Inflammatory macrophage (primary cell): ENCODE measurements at regions not wholly inside any gene's neighbourhood (a gene's known extent, or its start where the extent isn't known, plus 50 kb on each side); places are given as distances from the start of the nearest gene placed in this dataset.
"Not testable (repeated sequence)": the region's sequence is repeated elsewhere in the genome, so short reads cannot be mapped to it uniquely, and the experiment has no call there.

Experiments used
- DNase-seq, 2 donors: peaks; one replicate each; pipeline ENCODE4 v3.0.0-alpha.2; 2020 to 2022

- DNase-seq = peak; percentile 20 to 30
Observed at GRCh38 chr4:189202182-189202868, 738.3 kb upstream of the FRG1 start.

- DNase-seq = no peak
Observed at GRCh38 chr4:189202869-189203271, 737.8 kb upstream of the FRG1 start.

- DNase-seq = no peak
Observed at GRCh38 chr4:189204616-189205015, 736.1 kb upstream of the FRG1 start.

- DNase-seq = no peak
Observed at GRCh38 chr4:189206953-189207352, 733.7 kb upstream of the FRG1 start.

- no peak for DNase-seq
Observed at GRCh38 chr4:189207872-189208271, 732.8 kb upstream of the FRG1 start.

- no peak for DNase-seq
Observed at GRCh38 chr4:189215574-189215973, 725.1 kb upstream of the FRG1 start.

GRCh38 chr4:189221691-189222090 is 719.0 kb upstream of the FRG1 start:
- no peak for DNase-seq

- no peak for DNase-seq
Observed at GRCh38 chr4:189228726-189229125, 711.9 kb upstream of the FRG1 start.

- no peak for DNase-seq
Observed at GRCh38 chr4:189232274-189232673, 708.4 kb upstream of the FRG1 start.

GRCh38 chr4:189233754-189234153 is 706.9 kb upstream of the FRG1 start:
- DNase-seq = not testable (repeated sequence)

- DNase-seq = not testable (repeated sequence)
Observed at GRCh38 chr4:189234948-189235347, 705.7 kb upstream of the FRG1 start.

GRCh38 chr4:189235599-189235998 is 705.1 kb upstream of the FRG1 start:
- DNase-seq = no peak

GRCh38 chr4:189236321-189236720 is 704.4 kb upstream of the FRG1 start:
- not testable (repeated sequence) for DNase-seq

- no peak for DNase-seq
Observed at GRCh38 chr4:189237340-189237739, 703.3 kb upstream of the FRG1 start.

- no peak for DNase-seq
Observed at GRCh38 chr4:189255636-189256035, 685.0 kb upstream of the FRG1 start.

GRCh38 chr4:189261475-189261874 is 679.2 kb upstream of the FRG1 start:
- no peak for DNase-seq

GRCh38 chr4:189265515-189265914 is 675.2 kb upstream of the FRG1 start:
- no peak for DNase-seq

- DNase-seq = no peak
Observed at GRCh38 chr4:189267312-189267965, 673.2 kb upstream of the FRG1 start.

GRCh38 chr4:189278597-189279165 is 662.0 kb upstream of the FRG1 start:
- no peak for DNase-seq

GRCh38 chr4:189279188-189279587 is 661.5 kb upstream of the FRG1 start:
- DNase-seq = no peak

- DNase-seq = no peak
Observed at GRCh38 chr4:189285377-189285776, 655.3 kb upstream of the FRG1 start.

- DNase-seq = no peak
Observed at GRCh38 chr4:189291939-189292338, 648.7 kb upstream of the FRG1 start.

GRCh38 chr4:189293459-189293858 is 647.2 kb upstream of the FRG1 start:
- no peak for DNase-seq

GRCh38 chr4:189294574-189294973 is 646.1 kb upstream of the FRG1 start:
- no peak for DNase-seq
